LNCaP clone FGC (cell line): ENCODE measurements at regions not wholly inside any gene's neighbourhood (a gene's known extent, or its start where the extent isn't known, plus 50 kb on each side); places are given as distances from the start of the nearest gene placed in this dataset.

Experiments used
- DNase-seq: peaks from one replicate; pipeline ENCODE4 v3.0.0-alpha.2; 2011; ENCODE audit warnings: low read depth
- H3K4me3 ChIP-seq: 2 replicates; pipeline ENCODE4 v1.5.1; 2011; ENCODE audit warnings: mild to moderate bottlenecking, low read depth, low read length, control low read depth
- TF ChIP-seq, protein P1 (sequence below): IDR thresholded peaks from 2 replicates; pipeline ENCODE4 v1.5.1; 2012; ENCODE audit warnings: mild to moderate bottlenecking; ENCODE audit not compliant: control insufficient read depth, insufficient read depth; ENCODE audit errors: extremely low read depth

DNA sequence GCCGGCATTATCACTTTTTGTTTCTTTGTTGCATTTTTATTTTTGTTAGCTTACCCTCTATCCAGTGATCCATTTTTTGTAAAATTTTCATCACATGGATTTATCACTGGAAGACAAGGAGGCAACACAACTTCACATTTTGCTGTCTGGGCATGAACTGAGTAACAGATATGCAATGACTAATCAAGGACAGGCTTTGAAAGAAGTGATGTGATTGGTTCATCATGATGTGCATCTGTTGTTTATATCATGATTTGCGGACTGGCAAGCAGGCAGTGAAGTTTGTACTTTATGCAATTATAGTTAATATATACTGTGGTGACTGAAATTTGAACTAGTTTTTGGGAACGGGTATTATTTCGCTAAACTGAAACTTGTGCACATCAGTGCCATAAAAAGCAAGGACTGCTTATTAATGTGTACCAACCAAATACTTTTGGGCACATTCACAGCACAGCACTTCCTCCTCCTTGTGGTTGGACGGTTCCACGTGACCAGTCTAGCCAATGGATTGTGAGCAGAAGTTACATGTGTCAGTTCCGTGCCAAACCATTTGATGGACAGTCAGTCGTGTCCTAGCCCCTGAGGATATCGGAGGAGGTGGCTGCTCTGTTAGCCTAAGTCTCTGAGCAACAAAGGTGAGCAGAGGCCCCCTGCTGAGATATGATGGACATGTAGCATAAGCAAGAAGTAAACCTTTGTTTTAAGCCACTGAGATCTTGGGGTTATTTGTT, 201.4 kb upstream of the SIX2 start:
- no peak overlapping the region for H3K4me3 ChIP-seq
- DNase-seq: no peak
- TF ChIP-seq, protein P1, sequence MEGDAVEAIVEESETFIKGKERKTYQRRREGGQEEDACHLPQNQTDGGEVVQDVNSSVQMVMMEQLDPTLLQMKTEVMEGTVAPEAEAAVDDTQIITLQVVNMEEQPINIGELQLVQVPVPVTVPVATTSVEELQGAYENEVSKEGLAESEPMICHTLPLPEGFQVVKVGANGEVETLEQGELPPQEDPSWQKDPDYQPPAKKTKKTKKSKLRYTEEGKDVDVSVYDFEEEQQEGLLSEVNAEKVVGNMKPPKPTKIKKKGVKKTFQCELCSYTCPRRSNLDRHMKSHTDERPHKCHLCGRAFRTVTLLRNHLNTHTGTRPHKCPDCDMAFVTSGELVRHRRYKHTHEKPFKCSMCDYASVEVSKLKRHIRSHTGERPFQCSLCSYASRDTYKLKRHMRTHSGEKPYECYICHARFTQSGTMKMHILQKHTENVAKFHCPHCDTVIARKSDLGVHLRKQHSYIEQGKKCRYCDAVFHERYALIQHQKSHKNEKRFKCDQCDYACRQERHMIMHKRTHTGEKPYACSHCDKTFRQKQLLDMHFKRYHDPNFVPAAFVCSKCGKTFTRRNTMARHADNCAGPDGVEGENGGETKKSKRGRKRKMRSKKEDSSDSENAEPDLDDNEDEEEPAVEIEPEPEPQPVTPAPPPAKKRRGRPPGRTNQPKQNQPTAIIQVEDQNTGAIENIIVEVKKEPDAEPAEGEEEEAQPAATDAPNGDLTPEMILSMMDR: no peak

DNA sequence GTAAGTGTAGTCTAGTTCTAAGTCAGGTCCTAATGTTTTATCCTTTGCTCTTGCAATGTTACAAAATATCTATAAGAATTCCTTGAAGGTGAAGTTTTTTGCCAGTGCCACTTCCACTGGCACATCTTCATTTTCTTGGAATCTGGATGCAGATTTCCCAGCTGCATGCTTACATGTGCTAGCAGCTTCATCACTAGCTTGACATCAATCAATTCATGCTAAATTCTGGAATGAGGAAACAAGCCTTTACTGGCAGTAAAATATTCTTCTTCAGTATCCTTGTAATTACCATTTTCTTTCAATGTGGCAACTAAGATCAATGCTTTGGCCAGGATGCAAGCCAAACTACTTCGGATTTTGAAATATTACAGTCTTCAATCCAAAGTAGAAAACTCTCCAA, 200.6 kb upstream of the SIX2 start:
- no peak for DNase-seq
- TF ChIP-seq, protein P1: no peak
- H3K4me3 ChIP-seq: no peak overlapping the region

DNA sequence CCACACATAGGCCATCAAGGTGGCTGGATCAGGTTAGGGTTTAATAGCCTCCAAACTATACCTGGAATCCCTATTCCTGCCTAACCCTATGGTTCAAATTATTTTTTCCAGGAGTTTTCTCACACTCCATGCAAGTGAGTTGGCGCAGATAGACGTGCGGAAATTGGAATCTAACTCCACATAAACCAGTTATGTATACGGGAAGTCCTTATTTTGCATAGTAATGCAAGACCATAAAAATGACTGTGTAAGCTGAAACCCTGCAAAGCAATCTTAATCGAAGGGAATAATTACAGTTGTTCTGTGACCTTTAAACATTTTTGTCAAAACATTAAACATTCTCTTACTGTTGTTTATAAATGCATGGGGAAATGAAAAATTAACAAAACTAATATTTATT, 200.1 kb upstream of the SIX2 start:
- H3K4me3 ChIP-seq: no peak overlapping the region
- TF ChIP-seq, protein P1: no peak
- DNase-seq: no peak

DNA sequence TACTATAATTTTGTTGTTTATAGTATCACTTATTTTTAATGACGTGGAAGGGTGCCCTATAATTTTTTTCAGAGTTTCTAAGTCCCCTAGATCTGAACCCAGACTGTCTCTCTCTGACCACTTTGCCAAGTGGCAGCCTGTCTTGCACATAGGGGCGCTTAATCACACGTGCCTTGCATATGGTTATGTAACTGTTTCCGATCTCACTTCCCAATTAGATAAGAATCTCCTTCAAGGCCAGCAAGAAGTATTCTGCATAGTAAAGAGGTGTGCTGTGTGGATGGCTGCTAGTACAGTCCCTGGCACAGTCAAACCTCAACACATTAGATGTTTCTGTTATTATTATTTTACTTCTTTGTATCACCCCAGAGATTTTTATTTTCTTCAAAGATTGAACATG, 197.8 kb upstream of the SIX2 start:
- TF ChIP-seq, protein P1: no peak
- no peak for DNase-seq
- H3K4me3 ChIP-seq: no peak overlapping the region

DNA sequence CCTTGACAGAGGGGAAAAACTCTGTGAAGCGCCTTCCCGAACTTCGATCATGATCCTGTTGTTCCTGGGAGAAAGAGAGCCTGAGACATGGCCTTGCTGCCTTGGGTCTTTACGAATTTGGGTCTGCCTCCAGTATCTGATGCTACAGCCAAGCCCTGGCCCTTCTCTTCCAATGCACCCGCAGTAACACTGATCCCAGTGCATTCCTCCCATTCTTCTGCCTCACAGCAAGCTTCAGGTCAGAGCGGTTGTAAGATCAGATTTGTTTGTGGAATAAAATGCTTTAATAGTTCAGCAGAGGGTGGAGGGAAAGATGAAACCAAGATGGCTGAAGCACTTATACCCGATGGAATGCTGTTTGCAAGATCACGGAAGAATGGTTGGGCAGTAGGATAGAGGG, 196.7 kb upstream of the SIX2 start:
- no peak for DNase-seq
- no peak overlapping the region for H3K4me3 ChIP-seq
- TF ChIP-seq, protein P1: no peak

DNA sequence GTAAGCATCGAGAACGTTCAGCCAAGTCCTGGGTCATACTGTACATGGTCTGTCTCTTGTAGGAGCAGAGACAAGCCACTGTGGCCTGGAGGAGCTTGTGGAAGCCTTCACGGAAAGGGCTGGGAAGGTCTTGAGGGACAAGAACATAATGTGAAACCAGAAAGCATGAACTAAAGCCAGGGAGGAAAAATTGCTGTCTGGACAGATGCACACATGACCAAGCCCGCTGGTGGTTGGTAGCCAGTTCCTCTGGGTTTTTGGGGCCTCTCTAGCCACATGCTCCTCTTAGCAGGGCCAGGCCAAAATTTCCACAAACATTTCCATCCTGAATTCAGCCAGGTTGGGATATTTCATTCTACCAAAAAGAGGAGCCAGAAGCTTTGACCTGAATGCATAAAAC, 196.2 kb upstream of the SIX2 start:
- DNase-seq: no peak
- no peak overlapping the region for H3K4me3 ChIP-seq
- TF ChIP-seq, protein P1: no peak

DNA sequence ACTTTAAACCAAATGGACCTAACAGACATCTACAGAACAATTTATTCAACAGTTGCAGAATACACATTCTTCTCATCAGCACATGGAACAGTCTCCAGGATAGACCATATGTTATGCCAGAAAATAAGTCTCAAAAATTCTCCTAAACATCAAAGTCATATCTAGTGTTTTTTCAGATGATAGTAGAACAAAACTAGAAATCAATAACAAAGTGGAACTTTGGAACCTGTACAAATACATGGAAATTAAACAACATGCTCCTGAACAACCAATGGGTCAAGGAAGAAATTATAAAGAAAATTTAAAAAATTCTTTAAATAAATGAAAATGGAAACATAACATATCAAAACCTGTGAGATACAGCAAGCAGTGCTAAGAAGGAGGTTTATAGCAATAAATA, 194.1 kb upstream of the SIX2 start:
- TF ChIP-seq, protein P1: no peak
- no peak for DNase-seq

More for the DNA sequence above, 194.1 kb upstream of the SIX2 start:
- H3K4me3 ChIP-seq: no peak overlapping the region
